ENCODE measurements at regions not wholly inside any gene's neighbourhood (a gene's known extent, or its start where the extent isn't known, plus 50 kb on each side); places are given as distances from the start of the nearest gene placed in this dataset.

GRCh38 chr12:89263900-89264299 is 88.4 kb downstream of the DUSP6 start:
- no peaks in the 10 kb centered on the region for H3K36me3 ChIP-seq (replicated peaks; ENCODE audit: control insufficient read depth, insufficient read depth, low read length)
- DNase-seq: no peak
- H3K4me3 ChIP-seq (ENCODE audit: insufficient read depth, low read depth, low read length): no peak overlapping the region
- H3K27me3 ChIP-seq (ENCODE audit: control insufficient read depth, insufficient read depth, low read length): no peaks in the 10 kb centered on the region

DNA sequence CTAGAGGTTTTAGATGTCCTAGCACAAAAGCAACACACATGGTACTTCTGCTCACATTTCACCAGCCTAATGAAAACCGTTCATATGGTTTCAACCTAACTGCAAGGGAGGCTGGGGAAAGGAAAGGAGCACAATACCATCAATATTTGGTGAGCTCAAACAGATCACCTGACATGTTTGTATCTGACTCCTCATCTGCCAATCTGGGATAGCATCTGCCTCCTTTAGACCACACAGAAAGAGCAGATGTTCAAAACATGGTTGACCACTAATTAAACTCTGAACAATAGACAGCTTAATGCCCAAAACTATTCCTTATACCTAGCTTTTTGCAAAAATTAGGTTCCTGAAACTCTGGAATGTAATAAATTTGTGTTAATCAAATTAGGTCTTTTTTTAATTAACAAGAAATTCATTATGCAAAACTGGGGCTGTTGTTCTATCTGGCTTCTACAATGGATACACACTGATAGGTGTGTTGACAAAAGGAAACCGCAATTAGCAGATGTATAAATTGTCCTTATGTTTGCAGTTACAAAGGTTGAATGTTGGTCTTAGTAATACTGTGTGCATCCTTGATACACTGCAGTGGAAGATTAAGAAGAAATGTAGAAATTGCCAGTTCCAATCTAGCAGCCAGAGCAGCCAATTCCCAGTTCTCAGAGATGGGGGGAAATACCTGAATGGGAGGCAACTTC is 89.3 kb downstream of the DUSP6 start:
- H3K27me3 ChIP-seq (ENCODE audit: control insufficient read depth, insufficient read depth, low read length): no peaks in the 10 kb centered on the region
- H3K36me3 ChIP-seq (replicated peaks; ENCODE audit: control insufficient read depth, insufficient read depth, low read length): no peaks in the 10 kb centered on the region
- no peak overlapping the region for H3K4me3 ChIP-seq (ENCODE audit: insufficient read depth, low read depth, low read length)
- DNase-seq: no peak

- DNase-seq: no peak
- Histone ChIP-seq H3K36me3 (replicated peaks; ENCODE audit: control insufficient read depth, insufficient read depth, low read length) (no peaks in the 10 kb centered on the region), H3K4me3 (ENCODE audit: insufficient read depth, low read depth, low read length) (no peak overlapping the region), H3K27me3 (ENCODE audit: control insufficient read depth, insufficient read depth, low read length) (no peaks in the 10 kb centered on the region)
These were observed 90.3 kb downstream of the DUSP6 start for GRCh38 chr12:89261982-89262381.

- no peak for DNase-seq
- Histone ChIP-seq H3K4me3 (ENCODE audit: insufficient read depth, low read depth, low read length) (no peak overlapping the region), H3K27me3 (ENCODE audit: control insufficient read depth, insufficient read depth, low read length) (no peaks in the 10 kb centered on the region), H3K36me3 (replicated peaks; ENCODE audit: control insufficient read depth, insufficient read depth, low read length) (no peaks in the 10 kb centered on the region)
These were observed 91.3 kb downstream of the DUSP6 start for GRCh38 chr12:89260841-89261637.

- no peak for DNase-seq
- no peak overlapping the region for H3K4me3 ChIP-seq (ENCODE audit: insufficient read depth, low read depth, low read length)
- H3K27me3 ChIP-seq (ENCODE audit: control insufficient read depth, insufficient read depth, low read length): no peaks in the 10 kb centered on the region
- H3K36me3 ChIP-seq (replicated peaks; ENCODE audit: control insufficient read depth, insufficient read depth, low read length): no peaks in the 10 kb centered on the region
These were observed 92.5 kb downstream of the DUSP6 start for GRCh38 chr12:89259821-89260220.

DNA sequence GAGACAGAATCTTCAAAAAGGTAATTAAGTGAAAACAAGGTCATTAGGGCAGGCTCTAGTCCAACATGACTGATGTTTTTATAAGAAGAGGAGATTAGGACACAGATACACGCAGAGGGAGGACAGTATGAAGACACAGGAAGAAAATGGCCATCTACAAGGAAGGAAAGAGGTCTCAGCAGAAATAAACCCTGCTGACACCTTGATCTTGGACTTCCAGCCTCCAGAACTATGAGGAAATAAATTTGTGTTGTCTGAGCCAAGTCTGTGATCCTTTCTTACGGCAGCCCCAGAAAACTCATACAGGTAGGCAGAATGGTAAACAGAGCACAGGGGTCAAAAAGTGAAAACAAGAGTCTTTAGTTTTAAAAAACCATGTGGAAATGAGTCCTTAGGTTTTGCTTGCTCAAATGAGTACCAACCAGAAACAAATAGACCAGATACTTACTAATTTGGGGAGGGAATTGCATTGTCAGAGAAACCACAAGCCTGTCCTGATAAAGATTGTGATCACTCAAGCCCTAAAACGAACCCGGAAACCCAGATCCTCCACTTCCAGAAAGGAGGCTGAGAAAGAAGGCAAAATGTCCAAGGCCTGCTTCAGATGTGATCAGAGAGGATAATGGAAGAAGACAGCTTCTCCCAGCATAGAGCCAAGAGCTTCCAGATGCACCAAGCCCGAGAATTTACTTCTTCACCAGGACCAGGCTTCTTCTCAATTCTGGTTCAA is 93.9 kb downstream of the DUSP6 start:
- no peak for DNase-seq
- Histone ChIP-seq H3K4me3 (ENCODE audit: insufficient read depth, low read depth, low read length) (no peak overlapping the region), H3K36me3 (replicated peaks; ENCODE audit: control insufficient read depth, insufficient read depth, low read length) (no peaks in the 10 kb centered on the region), H3K27me3 (ENCODE audit: control insufficient read depth, insufficient read depth, low read length) (no peaks in the 10 kb centered on the region)

GRCh38 chr12:89257340-89257739 is 95.0 kb downstream of the DUSP6 start:
- DNase-seq: no peak
- Histone ChIP-seq H3K36me3 (replicated peaks; ENCODE audit: control insufficient read depth, insufficient read depth, low read length) (no peaks in the 10 kb centered on the region), H3K27me3 (ENCODE audit: control insufficient read depth, insufficient read depth, low read length) (no peaks in the 10 kb centered on the region), H3K4me3 (ENCODE audit: insufficient read depth, low read depth, low read length) (no peak overlapping the region)

- no peak for DNase-seq
- no peaks in the 10 kb centered on the region for H3K27me3 ChIP-seq (ENCODE audit: control insufficient read depth, insufficient read depth, low read length)
- no peak overlapping the region for H3K4me3 ChIP-seq (ENCODE audit: insufficient read depth, low read depth, low read length)
- H3K36me3 ChIP-seq (replicated peaks; ENCODE audit: control insufficient read depth, insufficient read depth, low read length): no peaks in the 10 kb centered on the region
These were observed 96.2 kb downstream of the DUSP6 start for GRCh38 chr12:89256060-89256459.

- Histone ChIP-seq H3K36me3 (replicated peaks; ENCODE audit: control insufficient read depth, insufficient read depth, low read length) (no peaks in the 10 kb centered on the region), H3K27me3 (ENCODE audit: control insufficient read depth, insufficient read depth, low read length) (no peaks in the 10 kb centered on the region), H3K4me3 (ENCODE audit: insufficient read depth, low read depth, low read length) (no peak overlapping the region)
- no peak for DNase-seq
These were observed 98.8 kb downstream of the DUSP6 start for GRCh38 chr12:89253488-89253887.

DNA sequence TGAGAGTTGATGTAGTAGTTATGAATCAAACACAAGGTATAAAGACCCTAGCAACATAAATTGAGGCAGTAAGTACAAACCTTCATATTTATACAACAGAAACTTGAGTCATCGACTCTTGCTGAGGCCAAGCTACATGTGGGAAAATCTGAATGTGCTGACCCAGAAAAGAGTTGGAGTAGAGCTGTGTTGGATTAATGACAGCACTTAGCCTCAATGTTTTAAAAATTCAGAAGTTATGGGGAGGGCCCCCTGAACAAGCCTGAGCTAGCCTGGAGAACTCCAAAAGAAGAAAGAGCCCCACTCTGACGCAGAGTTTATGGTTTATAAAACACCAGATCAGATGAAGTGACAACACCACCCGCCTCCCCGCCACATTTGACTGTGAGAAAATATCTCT is 100.0 kb downstream of the DUSP6 start:
- DNase-seq: no peak
- Histone ChIP-seq H3K4me3 (ENCODE audit: insufficient read depth, low read depth, low read length) (no peak overlapping the region), H3K27me3 (ENCODE audit: control insufficient read depth, insufficient read depth, low read length) (no peaks in the 10 kb centered on the region), H3K36me3 (replicated peaks; ENCODE audit: control insufficient read depth, insufficient read depth, low read length) (no peaks in the 10 kb centered on the region)

- Histone ChIP-seq H3K36me3 (replicated peaks; ENCODE audit: control insufficient read depth, insufficient read depth, low read length) (no peaks in the 10 kb centered on the region), H3K4me3 (ENCODE audit: insufficient read depth, low read depth, low read length) (no peak overlapping the region), H3K27me3 (ENCODE audit: control insufficient read depth, insufficient read depth, low read length) (peaks cover 1% of the 10 kb centered on the region; the same call in 1 of the 2 replicates)
- no peak for DNase-seq
These were observed 100.7 kb downstream of the DUSP6 start for GRCh38 chr12:89251342-89252271.

- DNase-seq: no peak
- Histone ChIP-seq H3K36me3 (replicated peaks; ENCODE audit: control insufficient read depth, insufficient read depth, low read length) (no peaks in the 10 kb centered on the region), H3K27me3 (ENCODE audit: control insufficient read depth, insufficient read depth, low read length) (peaks cover 11% of the 10 kb centered on the region; the same call in 1 of the 2 replicates), H3K4me3 (ENCODE audit: insufficient read depth, low read depth, low read length) (no peak overlapping the region)
These were observed 101.7 kb downstream of the DUSP6 start for GRCh38 chr12:89250636-89251035.

DNA sequence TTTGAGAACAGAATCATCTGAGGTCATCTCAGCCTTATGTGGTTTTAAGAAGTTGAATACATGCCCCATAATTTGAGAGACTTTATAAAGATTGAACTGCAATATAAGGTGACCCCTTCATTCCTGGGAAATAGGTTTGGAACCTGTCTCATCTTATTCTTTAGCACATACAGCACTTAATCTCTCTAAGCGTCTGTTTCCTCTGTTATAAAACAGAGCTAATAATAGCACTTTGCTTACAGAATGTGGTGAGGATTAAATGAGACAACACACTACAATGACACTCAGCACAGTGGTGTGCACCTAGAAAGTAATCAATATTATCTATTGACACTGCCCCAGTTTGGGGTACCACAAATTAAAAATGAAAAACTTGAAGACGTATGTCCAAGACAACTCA is 102.1 kb downstream of the DUSP6 start:
- no peak overlapping the region for H3K4me3 ChIP-seq (ENCODE audit: insufficient read depth, low read depth, low read length)
- no peak for DNase-seq
- no peaks in the 10 kb centered on the region for H3K36me3 ChIP-seq (replicated peaks; ENCODE audit: control insufficient read depth, insufficient read depth, low read length)

GRCh38 chr12:89247967-89248366 is 104.3 kb downstream of the DUSP6 start:
- no peak overlapping the region for H3K4me3 ChIP-seq (ENCODE audit: insufficient read depth, low read depth, low read length)
- H3K36me3 ChIP-seq (replicated peaks; ENCODE audit: control insufficient read depth, insufficient read depth, low read length): no peaks in the 10 kb centered on the region
- peaks cover 29% of the 10 kb centered on the region for H3K27me3 ChIP-seq (ENCODE audit: control insufficient read depth, insufficient read depth, low read length)
- DNase-seq: no peak

More for the DNA sequence above, 102.1 kb downstream of the DUSP6 start:
- peaks cover 12% of the 10 kb centered on the region; the same call in 1 of the 2 replicates for H3K27me3 ChIP-seq (ENCODE audit: control insufficient read depth, insufficient read depth, low read length)
